IMR-90 (cell line): ENCODE measurements at regions not wholly inside any gene's neighbourhood (a gene's known extent, or its start where the extent isn't known, plus 50 kb on each side); places are given as distances from the start of the nearest gene placed in this dataset.

Source experiments
- ATAC-seq: fragments of 200-7000 bp; cut with Tn5 transposase; 2 replicates; pipeline ENCODE4 v1.9.1; 2020; ENCODE audit warnings: low read depth, mild to moderate bottlenecking, moderate library complexity
- BruUV-seq: library from RNA; stranded (reverse); fragments of 400-500 nt; replicated peaks from 2 replicates; lab custom pipeline; 2021; lab: Mats Ljungman, UMichigan
- CTCF ChIA-PET: fragments of 300-600 bp; formaldehyde crosslinking; extraction: SDS; loops from one replicate; lab custom pipeline; 2021; ENCODE audit warnings: antibody characterized with exemption; lab: Yijun Ruan, JAX
- POLR2A ChIA-PET: fragments of 300-600 bp; sonication (Branson Sonifier 250); formaldehyde crosslinking; loops from one replicate; lab custom pipeline; 2022; ENCODE audit warnings: antibody characterized with exemption; ENCODE audit not compliant: unreplicated experiment; lab: Charles Lee
- DNase-seq: peaks from one replicate; pipeline ENCODE4 v3.0.0; 2013
- H2AFZ ChIP-seq: replicated peaks from 2 replicates; pipeline ENCODE3; 2013; ENCODE audit warnings: low read length, mild to moderate bottlenecking; ENCODE audit not compliant: poor library complexity
- H2AK5ac ChIP-seq: 2 replicates; pipeline ENCODE4 v1.6.1; 2013; ENCODE audit warnings: low read depth, low read length, inconsistent platforms
- H2AK9ac ChIP-seq: replicated peaks from 2 replicates; pipeline ENCODE3; 2013; ENCODE audit warnings: mild to moderate bottlenecking, low read depth, low read length, moderate library complexity; ENCODE audit not compliant: poor library complexity
- H2BK120ac ChIP-seq: 2 replicates; pipeline ENCODE4 v1.6.1; 2013; ENCODE audit warnings: low read depth, low read length, inconsistent platforms
- H2BK15ac ChIP-seq: 3 replicates; pipeline ENCODE4 v1.6.1; 2013; ENCODE audit warnings: low read depth, low read length, inconsistent platforms
- H2BK20ac ChIP-seq: 2 replicates; pipeline ENCODE4 v1.6.1; 2013; ENCODE audit warnings: low read depth, mild to moderate bottlenecking, inconsistent platforms, low read length, moderate library complexity
- H2BK5ac ChIP-seq: 2 replicates; pipeline ENCODE4 v1.6.1; 2013; ENCODE audit warnings: mild to moderate bottlenecking, low read depth, low read length, inconsistent platforms; ENCODE audit not compliant: poor library complexity, severe bottlenecking
- H3K14ac ChIP-seq: replicated peaks from 2 replicates; pipeline ENCODE4 v1.6.1; 2013; ENCODE audit warnings: low read depth, low read length, inconsistent platforms
- H3K18ac ChIP-seq: 2 replicates; pipeline ENCODE4 v1.6.1; 2013; ENCODE audit warnings: low read depth, low read length, control low read depth
- H3K23ac ChIP-seq: 2 replicates; pipeline ENCODE4 v1.6.1; 2013; ENCODE audit warnings: low read depth, low read length, inconsistent platforms
- H3K27ac ChIP-seq: 2 replicates; pipeline ENCODE4 v1.5.1; 2013; ENCODE audit warnings: mild to moderate bottlenecking, control low read depth, low read length; ENCODE audit not compliant: insufficient read depth
- H3K27me3 ChIP-seq: 2 replicates; pipeline ENCODE4 v1.6.1; 2013; ENCODE audit warnings: low read length; ENCODE audit not compliant: control insufficient read depth, insufficient read depth
- H3K36me3 ChIP-seq: 2 replicates; pipeline ENCODE4 v1.6.1; 2013; ENCODE audit warnings: low read length, mixed read lengths; ENCODE audit not compliant: control insufficient read depth, insufficient read depth
- H3K4ac ChIP-seq: 2 replicates; pipeline ENCODE4 v1.6.1; 2013; ENCODE audit warnings: low read depth, low read length, inconsistent platforms
- H3K4me1 ChIP-seq: 2 replicates; pipeline ENCODE4 v1.6.1; 2013; ENCODE audit warnings: low read length, mixed read lengths; ENCODE audit not compliant: control insufficient read depth, insufficient read depth
- H3K4me2 ChIP-seq: 2 replicates; pipeline ENCODE4 v1.6.1; 2013; ENCODE audit warnings: low read depth, mild to moderate bottlenecking, control low read depth, low read length, moderate library complexity
- H3K4me3 ChIP-seq: 2 replicates; pipeline ENCODE4 v1.5.1; 2013; ENCODE audit warnings: low read depth, mild to moderate bottlenecking, control low read depth, low read length, moderate library complexity; ENCODE audit not compliant: insufficient read depth
- H3K56ac ChIP-seq: 2 replicates; pipeline ENCODE4 v1.6.1; 2013; ENCODE audit warnings: low read length, inconsistent platforms; ENCODE audit not compliant: insufficient read depth; ENCODE audit errors: extremely low read depth
- H3K79me1 ChIP-seq, 2 experiments: 2 replicates each; pipeline ENCODE4 v1.6.1; 2013; ENCODE audit warnings: low read length in 2 of 2, inconsistent platforms in 1 of 2, low read depth in 1 of 2
- H3K9ac ChIP-seq: 2 replicates; pipeline ENCODE4 v1.6.1; 2013; ENCODE audit warnings: low read depth, low read length, control low read depth
- H3K9me1 ChIP-seq: 2 replicates; pipeline ENCODE4 v1.6.1; 2013; ENCODE audit warnings: low read length, inconsistent platforms; ENCODE audit not compliant: insufficient read depth
- H3K9me3 ChIP-seq: 2 replicates; pipeline ENCODE4 v1.6.1; 2013; ENCODE audit warnings: low read length; ENCODE audit not compliant: control insufficient read depth, insufficient read depth
- H4K20me1 ChIP-seq: 2 replicates; pipeline ENCODE4 v1.6.1; 2013; ENCODE audit warnings: low read length, inconsistent platforms; ENCODE audit not compliant: insufficient read depth
- H4K5ac ChIP-seq: 2 replicates; pipeline ENCODE4 v1.6.1; 2013; ENCODE audit warnings: mild to moderate bottlenecking, low read depth, low read length, control low read depth
- H4K8ac ChIP-seq, 2 experiments: 2 replicates each; pipeline ENCODE4 v1.6.1; 2013; ENCODE audit warnings: low read depth in 2 of 2, low read length in 2 of 2, control low read depth in 1 of 2, inconsistent platforms in 1 of 2
- H4K91ac ChIP-seq: 2 replicates; pipeline ENCODE4 v1.6.1; 2013; ENCODE audit warnings: low read depth, low read length, inconsistent platforms; ENCODE audit not compliant: insufficient read depth
- BHLHE40 ChIP-seq: fragments of 150-350 bp; IDR thresholded peaks from 2 replicates; pipeline ENCODE4 v1.6.1; 2016; ENCODE audit warnings: mild to moderate bottlenecking, low read depth, low read length
- CEBPB ChIP-seq: IDR thresholded peaks from 2 replicates; pipeline ENCODE4 v1.6.1; 2012; ENCODE audit warnings: low read depth, low read length, improper control_type of control experiment
- CHD1 ChIP-seq: IDR thresholded peaks from 2 replicates; pipeline ENCODE4 v1.6.1; 2012; ENCODE audit warnings: low read depth, low read length, improper control_type of control experiment
- ELK1 ChIP-seq: fragments of 150-350 bp; IDR thresholded peaks from 2 replicates; pipeline ENCODE4 v1.6.1; 2016; ENCODE audit warnings: low read depth, mild to moderate bottlenecking, low read length, moderate library complexity, borderline replicate concordance
- FOS ChIP-seq: fragments of 150-350 bp; IDR thresholded peaks from 2 replicates; pipeline ENCODE4 v1.6.1; 2016; ENCODE audit warnings: low read depth, low read length
- MAFK ChIP-seq: IDR thresholded peaks from 2 replicates; pipeline ENCODE4 v1.6.1; 2012; ENCODE audit warnings: low read depth, low read length, improper control_type of control experiment
- MAZ ChIP-seq: IDR thresholded peaks from 2 replicates; pipeline ENCODE4 v1.6.1; 2012; ENCODE audit warnings: low read depth, mild to moderate bottlenecking, low read length, improper control_type of control experiment, moderate library complexity, borderline replicate concordance
- MXI1 ChIP-seq: IDR thresholded peaks from 2 replicates; pipeline ENCODE4 v1.6.1; 2012; ENCODE audit warnings: low read depth, mild to moderate bottlenecking, low read length, moderate library complexity, borderline replicate concordance
- NFE2L2 ChIP-seq: fragments of 150-350 bp; IDR thresholded peaks from 2 replicates; pipeline ENCODE4 v1.6.1; 2016; ENCODE audit warnings: low read depth, mild to moderate bottlenecking, low read length
- POLR2A ChIP-seq: IDR thresholded peaks from 2 replicates; pipeline ENCODE4 v1.6.1; 2012; ENCODE audit warnings: mild to moderate bottlenecking, low read depth, low read length
- RAD21 ChIP-seq: IDR thresholded peaks from 2 replicates; pipeline ENCODE4 v1.6.1; 2012; ENCODE audit warnings: low read length, improper control_type of control experiment
- RCOR1 ChIP-seq: IDR thresholded peaks from 2 replicates; pipeline ENCODE4 v1.6.1; 2012; ENCODE audit warnings: mild to moderate bottlenecking, low read length, improper control_type of control experiment; ENCODE audit not compliant: insufficient replicate concordance
- RFX5 ChIP-seq: IDR thresholded peaks from 2 replicates; pipeline ENCODE4 v1.8.0; 2012; ENCODE audit warnings: low read depth, mild to moderate bottlenecking, low read length, moderate library complexity
- SMC3 ChIP-seq: fragments of 150-350 bp; IDR thresholded peaks from 2 replicates; pipeline ENCODE4 v1.6.1; 2016; ENCODE audit warnings: low read depth, mild to moderate bottlenecking, antibody characterized with exemption, low read length, moderate library complexity
- USF2 ChIP-seq: fragments of 150-350 bp; IDR thresholded peaks from 2 replicates; pipeline ENCODE4 v1.6.1; 2017; ENCODE audit warnings: mild to moderate bottlenecking, antibody characterized with exemption, low read length, low read depth
- dilution Hi-C: fragments of 300-500 bp; cut with HindIII; formaldehyde crosslinking; loops from one replicate; pipeline ENCODE4 v1.14.3; 2018; ENCODE audit warnings: low sequenced_read_pairs; ENCODE audit not compliant: unreplicated experiment
- in situ Hi-C: fragments of 300-500 bp; cut with MboI; formaldehyde crosslinking; loops from 3 replicates; pipeline ENCODE4 v1.14.3; 2019; ENCODE audit warnings: low sequenced_read_pairs, inconsistent platforms, mixed read lengths
- intact Hi-C: fragments of 100-400 bp; cut with micrococcal nuclease; formaldehyde crosslinking; loops from 2 replicates; pipeline ENCODE4 v1.10.0; 2022
- TF ChIP-seq, protein P1 (sequence below): conservative IDR thresholded peaks from 2 replicates; pipeline ENCODE4 v1.5.1; 2012; ENCODE audit warnings: mild to moderate bottlenecking, low read depth, low read length, improper control_type of control experiment

DNA sequence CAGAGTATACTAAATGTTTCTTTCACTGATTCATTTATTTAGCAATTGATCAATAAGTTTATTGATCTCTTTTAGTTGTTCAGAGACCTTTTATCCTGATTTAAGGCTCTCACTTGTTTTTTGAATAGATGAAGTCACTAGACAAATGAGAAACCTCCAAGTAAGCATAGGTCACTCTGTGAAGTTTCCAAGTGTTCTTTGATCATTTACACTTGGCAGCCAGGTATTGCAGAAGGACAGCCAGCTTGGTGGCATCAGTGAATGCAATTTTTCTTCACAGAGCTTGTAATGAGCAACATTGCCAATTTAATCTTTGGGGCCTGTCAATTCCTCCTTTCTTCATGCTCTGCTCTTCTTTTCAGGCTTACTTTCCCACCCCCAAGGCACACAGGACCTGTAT is 413.0 kb downstream of the OMA1 start:
- Histone ChIP-seq H3K56ac (no peak overlapping the region), H4K20me1 (no peaks in the 10 kb centered on the region), H2BK20ac (no peak overlapping the region), H3K23ac (no peak overlapping the region), H3K9me1 (no peaks in the 10 kb centered on the region), H2BK120ac (no peak overlapping the region), H3K27me3 (no peaks in the 10 kb centered on the region), H3K4me3 (no peak overlapping the region), H2BK15ac (no peak overlapping the region), H3K4me1 (no peaks in the 10 kb centered on the region), H3K14ac (no peak overlapping the region), H3K27ac (no peak overlapping the region), H3K4ac (no peak overlapping the region), H2AK5ac (no peak overlapping the region), H3K9ac (no peak overlapping the region), H3K79me1 (no peaks in the 10 kb centered on the region), H3K9me3 (0 out of 2 replicates have a peak, but pooled peaks cover 2% of the 10 kb centered on the region), H2BK5ac (no peak overlapping the region), H3K18ac (no peak overlapping the region), H3K36me3 (no peaks in the 10 kb centered on the region), H2AK9ac (no peak overlapping the region), H4K5ac (no peak overlapping the region), H3K4me2 (no peak overlapping the region), H4K8ac (no peak overlapping the region), H2AFZ (no peak overlapping the region), H4K91ac (no peak overlapping the region)
- DNase-seq (no peak), ATAC-seq (no peak)
- ChIA-PET CTCF (no interaction called here), POLR2A (no interaction called here)
- dilution Hi-C loops, result no loop called here
- TF ChIP-seq MXI1 (no peak), POLR2A (no peak), SMC3 (no peak), RFX5 (no peak), BHLHE40 (no peak), RAD21 (no peak), RCOR1 (no peak), MAFK (no peak), NFE2L2 (no peak), ELK1 (no peak), USF2 (no peak), FOS (no peak), MAZ (no peak), CHD1 (no peak), CEBPB (no peak)
- TF ChIP-seq, protein P1, sequence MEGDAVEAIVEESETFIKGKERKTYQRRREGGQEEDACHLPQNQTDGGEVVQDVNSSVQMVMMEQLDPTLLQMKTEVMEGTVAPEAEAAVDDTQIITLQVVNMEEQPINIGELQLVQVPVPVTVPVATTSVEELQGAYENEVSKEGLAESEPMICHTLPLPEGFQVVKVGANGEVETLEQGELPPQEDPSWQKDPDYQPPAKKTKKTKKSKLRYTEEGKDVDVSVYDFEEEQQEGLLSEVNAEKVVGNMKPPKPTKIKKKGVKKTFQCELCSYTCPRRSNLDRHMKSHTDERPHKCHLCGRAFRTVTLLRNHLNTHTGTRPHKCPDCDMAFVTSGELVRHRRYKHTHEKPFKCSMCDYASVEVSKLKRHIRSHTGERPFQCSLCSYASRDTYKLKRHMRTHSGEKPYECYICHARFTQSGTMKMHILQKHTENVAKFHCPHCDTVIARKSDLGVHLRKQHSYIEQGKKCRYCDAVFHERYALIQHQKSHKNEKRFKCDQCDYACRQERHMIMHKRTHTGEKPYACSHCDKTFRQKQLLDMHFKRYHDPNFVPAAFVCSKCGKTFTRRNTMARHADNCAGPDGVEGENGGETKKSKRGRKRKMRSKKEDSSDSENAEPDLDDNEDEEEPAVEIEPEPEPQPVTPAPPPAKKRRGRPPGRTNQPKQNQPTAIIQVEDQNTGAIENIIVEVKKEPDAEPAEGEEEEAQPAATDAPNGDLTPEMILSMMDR, result no peak
- intact Hi-C loops, result no loop called here
- no TSS peak for BruUV-seq
- in situ Hi-C loops, result no loop called here
